Immature natural killer cell (primary cell): ENCODE measurements at regions not wholly inside any gene's neighbourhood (a gene's known extent, or its start where the extent isn't known, plus 50 kb on each side); places are given as distances from the start of the nearest gene placed in this dataset.

Experiments
- DNase-seq, 3 donors: peaks; one replicate each; pipeline ENCODE4 v3.0.0; 2022; ENCODE audit warnings: mixed read lengths in 1 of 3
- H3K27ac Mint-ChIP-seq, 6 donors: one replicate each; pipeline ENCODE4 v1.8.0; 2020; ENCODE audit warnings: mixed read lengths in 6 of 6, mild to moderate bottlenecking in 5 of 6, inconsistent platforms in 4 of 6, moderate library complexity in 3 of 6
- H3K27me3 Mint-ChIP-seq, 3 donors: one replicate each; pipeline ENCODE4 v1.8.0; 2020 to 2021; ENCODE audit warnings: low read depth in 3 of 3, mild to moderate bottlenecking in 3 of 3, mixed read lengths in 3 of 3, moderate library complexity in 3 of 3, inconsistent platforms in 1 of 3
- H3K36me3 Mint-ChIP-seq, 3 donors: one replicate each; pipeline ENCODE4 v1.8.0; 2020; ENCODE audit warnings: mixed read lengths in 3 of 3, inconsistent platforms in 2 of 3, mild to moderate bottlenecking in 2 of 3
- H3K4me1 Mint-ChIP-seq, 2 donors: one replicate each; pipeline ENCODE4 v1.8.0; 2020; ENCODE audit warnings: inconsistent platforms in 2 of 2, mild to moderate bottlenecking in 2 of 2, mixed read lengths in 2 of 2, moderate library complexity in 1 of 2
- H3K4me3 Mint-ChIP-seq, 5 donors: one replicate each; pipeline ENCODE4 v1.8.0; 2020; ENCODE audit warnings: mild to moderate bottlenecking in 5 of 5, mixed read lengths in 5 of 5, inconsistent platforms in 3 of 5, moderate library complexity in 3 of 5
- H3K9me3 Mint-ChIP-seq, 6 donors: one replicate each; pipeline ENCODE4 v1.8.0; 2020; ENCODE audit warnings: mild to moderate bottlenecking in 6 of 6, mixed read lengths in 6 of 6, inconsistent platforms in 4 of 6, moderate library complexity in 3 of 6

DNA sequence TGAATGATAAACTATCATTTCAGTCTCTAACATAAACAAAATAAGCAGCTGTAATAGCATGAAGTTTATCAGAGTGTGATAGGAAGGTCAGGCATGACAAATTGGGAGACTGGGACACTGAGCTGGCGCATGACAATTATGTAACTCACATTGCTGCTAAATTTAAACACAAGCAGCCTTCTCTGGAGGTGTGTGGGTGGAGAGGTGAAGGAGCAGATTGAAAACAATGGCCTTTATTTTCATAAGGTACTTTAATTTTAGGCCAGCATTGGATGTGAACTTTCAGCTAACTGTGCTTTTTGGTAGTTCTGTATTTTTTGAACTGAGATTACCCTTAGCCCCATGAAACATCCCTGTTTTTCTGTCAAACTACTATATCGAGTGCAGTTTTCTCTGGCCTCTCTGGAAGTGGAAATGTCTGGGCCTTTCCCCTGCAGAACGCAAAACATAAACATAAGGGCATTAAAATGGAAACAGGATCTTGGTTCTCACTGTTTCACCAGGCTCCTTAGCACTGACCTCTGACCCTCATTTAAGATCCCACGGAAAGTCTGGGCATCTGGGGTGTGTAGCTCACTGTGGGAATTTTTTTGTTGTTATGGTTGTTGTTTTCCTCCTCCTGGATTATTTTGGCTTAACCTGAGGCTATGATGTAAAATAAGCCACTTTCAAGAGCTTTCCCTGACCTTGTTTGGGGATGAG lies 160.1 kb upstream of the DPH6 start:
- H3K27me3 Mint-ChIP-seq: peaks cover 0 to 5% (median 2%) of the 10 kb centered on the region in 3 donors
- DNase-seq: no peak
- no peak overlapping the region for H3K27ac Mint-ChIP-seq
- no peaks in the 10 kb centered on the region for H3K36me3 Mint-ChIP-seq
- H3K9me3 Mint-ChIP-seq: peaks cover 0 to 5% (median under 1%) of the 10 kb centered on the region in 6 donors
- H3K4me1 Mint-ChIP-seq: no peaks in the 10 kb centered on the region
- H3K4me3 Mint-ChIP-seq: no peak overlapping the region

DNA sequence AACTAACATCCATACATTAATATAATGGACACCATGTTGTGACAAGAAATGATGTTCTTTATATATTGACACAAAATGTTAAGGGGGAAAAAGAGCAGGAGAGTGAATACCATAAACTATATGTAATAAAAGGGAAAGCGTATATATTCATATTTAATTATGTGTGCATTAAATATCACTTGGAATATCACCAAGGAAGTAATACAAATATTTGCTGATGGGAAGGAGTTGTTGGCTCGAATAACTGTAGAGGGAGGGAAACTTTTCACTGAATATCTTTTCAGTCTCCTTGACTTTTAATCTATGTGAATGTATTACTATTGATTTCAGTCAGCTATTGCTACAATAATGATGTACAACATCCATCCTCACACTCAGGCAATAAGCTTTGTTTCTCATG lies 167.0 kb upstream of the DPH6 start:
- no peaks in the 10 kb centered on the region for H3K36me3 Mint-ChIP-seq
- H3K27me3 Mint-ChIP-seq: no peaks in the 10 kb centered on the region
- H3K4me3 Mint-ChIP-seq: no peak overlapping the region
- no peaks in the 10 kb centered on the region for H3K4me1 Mint-ChIP-seq
- H3K27ac Mint-ChIP-seq: no peak overlapping the region
- no peak for DNase-seq
- H3K9me3 Mint-ChIP-seq: peaks cover 0 to 8% (median 7%) of the 10 kb centered on the region in 6 donors

DNA sequence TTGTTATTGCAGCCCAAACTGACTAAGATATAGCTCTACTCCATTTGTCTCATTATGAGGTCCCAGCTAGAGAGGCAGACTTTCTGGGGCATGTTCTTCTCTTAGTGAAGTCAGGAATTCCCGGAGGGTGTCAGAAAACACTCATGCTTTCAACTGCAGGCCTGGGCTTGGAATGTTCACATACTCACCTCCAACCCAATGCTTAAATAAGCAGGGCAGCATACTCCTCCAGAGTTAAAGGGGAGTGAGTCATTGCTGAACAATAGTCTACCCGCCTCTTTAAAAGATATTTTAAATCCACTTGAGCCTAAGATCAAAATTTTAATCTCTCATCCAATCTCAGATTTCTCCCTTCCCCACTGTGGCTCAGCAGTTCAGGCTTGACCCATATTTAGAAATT lies 167.8 kb upstream of the DPH6 start:
- H3K4me3 Mint-ChIP-seq: no peak overlapping the region
- H3K27ac Mint-ChIP-seq: no peak overlapping the region
- peaks cover 0 to 8% (median 7%) of the 10 kb centered on the region in 6 donors for H3K9me3 Mint-ChIP-seq
- H3K36me3 Mint-ChIP-seq: no peaks in the 10 kb centered on the region
- no peak for DNase-seq
- no peaks in the 10 kb centered on the region for H3K27me3 Mint-ChIP-seq
- no peaks in the 10 kb centered on the region for H3K4me1 Mint-ChIP-seq

DNA sequence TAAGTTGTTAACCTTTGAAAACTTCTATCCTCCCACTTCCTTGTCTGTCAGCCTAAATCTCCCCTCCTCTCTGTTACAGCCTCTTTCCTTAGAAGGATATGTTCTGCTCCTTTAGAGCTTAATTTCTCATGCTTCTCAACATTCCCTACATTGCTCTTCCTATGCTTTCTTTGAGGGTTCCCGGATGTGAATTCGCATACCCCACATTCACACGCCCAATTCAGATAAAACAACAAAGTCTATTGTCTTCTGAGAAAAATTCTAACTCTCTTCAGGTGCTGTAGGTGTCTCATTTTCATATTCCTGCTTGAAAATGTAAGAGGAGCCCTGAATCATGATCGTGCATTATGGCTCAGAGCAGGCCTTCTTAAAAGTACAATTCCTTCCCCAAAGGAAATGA lies 171.8 kb upstream of the DPH6 start:
- peaks cover 0 to 13% (median 7%) of the 10 kb centered on the region in 6 donors for H3K9me3 Mint-ChIP-seq
- H3K4me1 Mint-ChIP-seq: no peaks in the 10 kb centered on the region
- no peak overlapping the region for H3K4me3 Mint-ChIP-seq
- no peaks in the 10 kb centered on the region for H3K36me3 Mint-ChIP-seq
- H3K27me3 Mint-ChIP-seq: no peaks in the 10 kb centered on the region
- DNase-seq: no peak
- H3K27ac Mint-ChIP-seq: no peak overlapping the region

DNA sequence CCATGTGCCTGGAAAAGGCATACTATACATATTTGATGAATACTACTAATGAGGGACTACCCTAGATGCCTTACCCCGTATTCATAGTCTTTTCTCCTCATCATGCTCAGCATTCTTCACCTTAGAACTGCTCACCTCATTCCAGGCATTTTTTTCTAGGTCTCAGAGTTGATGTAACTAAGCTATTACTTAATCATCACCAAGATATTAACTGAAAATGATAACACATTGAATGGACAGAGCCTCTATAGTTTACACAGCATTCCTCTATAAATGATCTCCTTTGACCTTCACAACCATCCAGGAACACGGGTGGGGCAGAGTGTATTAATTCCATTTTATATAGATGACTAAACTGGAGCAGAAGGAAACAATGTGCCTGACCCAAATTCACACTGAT lies 174.1 kb upstream of the DPH6 start:
- H3K4me3 Mint-ChIP-seq: no peak overlapping the region
- no peaks in the 10 kb centered on the region for H3K36me3 Mint-ChIP-seq
- H3K4me1 Mint-ChIP-seq: no peaks in the 10 kb centered on the region
- DNase-seq: no peak
- H3K27ac Mint-ChIP-seq: no peak overlapping the region
- peaks cover 0 to 13% (median 8%) of the 10 kb centered on the region in 6 donors for H3K9me3 Mint-ChIP-seq
- H3K27me3 Mint-ChIP-seq: no peaks in the 10 kb centered on the region

DNA sequence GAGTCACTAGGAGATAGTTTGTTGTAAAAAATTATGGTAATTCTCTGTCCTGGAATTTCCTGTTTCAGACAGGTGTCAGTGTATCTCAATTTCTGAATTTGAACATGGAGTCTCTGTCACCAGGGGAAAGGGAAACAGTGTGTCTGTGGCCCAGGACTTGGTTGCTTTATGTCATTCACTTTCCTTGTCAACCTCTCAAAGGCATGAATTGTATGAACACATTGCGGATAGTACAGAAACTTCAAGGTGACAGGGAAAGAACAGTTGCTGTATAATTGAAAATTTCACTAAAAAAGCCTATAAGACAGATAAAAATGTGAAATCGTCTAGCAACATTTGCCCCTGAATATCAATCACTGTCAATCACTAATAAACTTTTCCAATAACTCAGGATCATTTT lies 175.0 kb upstream of the DPH6 start:
- H3K36me3 Mint-ChIP-seq: no peaks in the 10 kb centered on the region
- H3K27me3 Mint-ChIP-seq: no peaks in the 10 kb centered on the region
- peaks cover 0 to 14% (median 7%) of the 10 kb centered on the region in 6 donors for H3K9me3 Mint-ChIP-seq
- H3K4me3 Mint-ChIP-seq: no peak overlapping the region
- H3K4me1 Mint-ChIP-seq: no peaks in the 10 kb centered on the region
- no peak overlapping the region for H3K27ac Mint-ChIP-seq
- no peak for DNase-seq

DNA sequence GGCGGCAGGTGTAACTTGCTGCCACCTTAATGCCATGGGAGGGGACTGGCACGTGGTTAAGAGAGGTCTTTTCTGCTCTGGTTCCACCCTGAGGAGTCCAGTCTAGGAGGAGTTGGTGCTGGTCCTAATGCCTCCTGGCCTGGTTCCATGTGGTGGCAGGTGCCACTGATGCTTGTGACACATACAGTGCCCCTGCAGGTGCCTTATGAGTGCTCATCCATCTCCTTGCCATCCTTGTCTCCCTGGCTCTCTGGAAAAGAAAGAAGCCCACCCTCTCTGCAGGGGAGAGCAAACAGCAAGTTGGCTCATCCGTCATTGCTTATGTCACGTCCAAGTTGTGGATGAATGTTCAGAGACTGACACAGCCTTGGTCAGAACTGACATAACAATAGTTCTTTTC lies 175.8 kb upstream of the DPH6 start:
- peaks cover 0 to 15% (median 5%) of the 10 kb centered on the region in 6 donors for H3K9me3 Mint-ChIP-seq
- no peak overlapping the region for H3K27ac Mint-ChIP-seq
- no peak for DNase-seq

DNA sequence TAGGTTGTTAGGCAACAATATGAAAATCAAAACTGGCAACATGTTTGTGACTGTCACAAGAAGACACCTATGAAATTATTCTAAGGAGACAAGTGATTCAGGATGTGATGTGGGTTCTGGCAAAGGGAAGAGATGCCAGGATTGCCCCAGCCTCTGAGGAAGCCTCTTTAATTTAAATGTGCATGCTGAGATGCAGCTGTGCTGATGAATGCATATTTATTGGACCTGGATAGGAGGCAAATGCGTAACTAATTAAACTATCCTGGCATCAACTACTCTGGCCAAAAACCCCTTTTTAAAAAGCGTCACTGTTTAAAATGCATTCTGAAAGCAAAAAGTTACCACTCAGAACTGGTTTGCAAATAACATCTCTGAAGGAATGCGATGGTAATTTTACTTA lies 176.5 kb upstream of the DPH6 start:
- no peak overlapping the region for H3K27ac Mint-ChIP-seq
- peaks cover 0 to 1% (median 0%) of the 10 kb centered on the region in 3 donors for H3K27me3 Mint-ChIP-seq
- peaks cover 0 to 15% (median 4%) of the 10 kb centered on the region in 6 donors for H3K9me3 Mint-ChIP-seq
- no peaks in the 10 kb centered on the region for H3K36me3 Mint-ChIP-seq
- H3K4me3 Mint-ChIP-seq: no peak overlapping the region
- H3K4me1 Mint-ChIP-seq: no peaks in the 10 kb centered on the region
- no peak for DNase-seq

More for the DNA sequence above, 175.8 kb upstream of the DPH6 start:
- Mint-ChIP-seq H3K27me3 (peaks cover 0 to under 1% (median 0%) of the 10 kb centered on the region in 3 donors), H3K36me3 (no peaks in the 10 kb centered on the region), H3K4me3 (no peak overlapping the region), H3K4me1 (no peaks in the 10 kb centered on the region)

DNA sequence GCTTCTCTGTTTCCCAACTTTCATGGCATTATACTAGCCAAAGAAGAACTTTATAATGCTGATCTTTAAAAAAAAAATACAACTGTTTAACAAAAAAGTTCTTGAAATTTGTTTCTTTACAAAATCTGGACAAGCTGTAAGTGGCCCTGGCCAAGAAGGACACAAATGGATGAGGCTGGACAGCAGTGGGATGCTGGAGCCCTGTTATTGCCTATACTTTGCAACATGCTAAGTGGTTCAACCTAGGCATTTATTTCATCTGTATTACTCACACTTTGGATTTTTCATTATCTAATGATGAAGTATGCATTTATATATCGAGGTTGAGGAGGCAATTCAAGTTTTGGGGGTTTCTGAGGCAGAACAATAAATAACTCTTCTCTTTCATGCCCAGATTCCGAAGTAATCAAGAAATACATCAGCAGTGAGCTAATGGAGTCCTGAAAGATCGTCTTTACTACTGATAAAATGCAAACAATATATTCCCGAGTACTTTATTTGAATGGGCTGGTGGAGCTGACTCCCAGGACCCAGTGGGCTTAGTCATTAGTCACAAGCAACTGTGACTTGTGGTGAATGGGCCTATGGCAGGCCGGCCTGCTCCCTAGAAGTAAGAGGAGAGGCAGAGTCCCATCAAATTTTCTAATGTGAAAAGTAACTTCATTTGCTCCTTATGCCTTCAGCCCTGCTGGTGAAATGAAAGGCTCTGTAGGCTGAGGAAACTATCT lies 177.3 kb upstream of the DPH6 start:
- Mint-ChIP-seq H3K36me3 (no peaks in the 10 kb centered on the region), H3K27ac (no peak overlapping the region), H3K27me3 (peaks cover 0 to 1% (median 0%) of the 10 kb centered on the region in 3 donors), H3K4me1 (no peaks in the 10 kb centered on the region), H3K9me3 (peaks cover 0 to 15% (median 3%) of the 10 kb centered on the region in 6 donors), H3K4me3 (no peak overlapping the region)
- no peak for DNase-seq

DNA sequence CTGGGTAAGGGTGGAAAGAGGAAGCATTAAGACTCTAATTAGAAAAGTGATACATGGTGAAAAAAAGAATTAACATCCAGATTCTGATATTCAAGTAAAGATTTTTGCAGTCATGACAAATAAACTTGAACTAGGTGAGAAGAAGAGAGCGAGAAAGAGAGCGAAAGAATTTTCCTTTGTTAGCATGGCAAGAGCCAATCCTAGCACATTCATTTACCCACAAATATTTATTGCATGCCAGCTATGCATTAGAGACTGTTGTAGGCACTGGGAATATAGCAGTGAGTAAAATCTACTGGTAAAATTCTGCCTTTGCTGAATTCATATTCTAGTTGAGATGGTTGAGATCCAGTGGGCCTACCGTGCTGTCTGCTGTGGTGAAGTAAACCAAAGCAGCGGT lies 177.9 kb upstream of the DPH6 start:
- peaks cover 0 to 18% (median 3%) of the 10 kb centered on the region in 6 donors for H3K9me3 Mint-ChIP-seq
- DNase-seq: no peak
- H3K4me1 Mint-ChIP-seq: no peaks in the 10 kb centered on the region
- no peaks in the 10 kb centered on the region for H3K36me3 Mint-ChIP-seq
- peaks cover 0 to 1% (median 0%) of the 10 kb centered on the region in 3 donors for H3K27me3 Mint-ChIP-seq
- no peak overlapping the region for H3K4me3 Mint-ChIP-seq
- H3K27ac Mint-ChIP-seq: no peak overlapping the region

DNA sequence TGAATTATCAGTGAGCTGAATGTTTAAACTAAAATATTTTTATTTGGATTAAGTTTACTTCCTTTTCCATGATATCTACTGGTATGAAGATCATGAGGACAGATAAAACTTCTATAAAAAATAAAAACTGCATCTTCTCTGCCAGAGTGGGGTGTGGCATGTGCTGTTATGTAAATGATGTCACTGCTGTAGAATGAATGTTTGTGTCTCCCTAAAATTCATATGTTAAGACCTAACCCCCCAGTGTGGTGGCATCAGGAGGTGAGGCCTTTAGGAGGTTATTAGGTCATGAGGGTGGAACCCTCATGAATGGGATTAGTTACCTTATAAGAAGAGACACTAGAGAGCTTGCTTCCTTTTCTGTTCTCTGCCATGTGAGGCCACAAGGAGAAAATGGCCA lies 178.7 kb upstream of the DPH6 start:
- H3K4me1 Mint-ChIP-seq: no peaks in the 10 kb centered on the region
- no peak overlapping the region for H3K27ac Mint-ChIP-seq
- peaks cover 0 to 18% (median 3%) of the 10 kb centered on the region in 6 donors for H3K9me3 Mint-ChIP-seq
- no peak for DNase-seq
- no peaks in the 10 kb centered on the region for H3K36me3 Mint-ChIP-seq
- H3K4me3 Mint-ChIP-seq: no peak overlapping the region
- H3K27me3 Mint-ChIP-seq: peaks cover 0 to 1% (median 0%) of the 10 kb centered on the region in 3 donors

DNA sequence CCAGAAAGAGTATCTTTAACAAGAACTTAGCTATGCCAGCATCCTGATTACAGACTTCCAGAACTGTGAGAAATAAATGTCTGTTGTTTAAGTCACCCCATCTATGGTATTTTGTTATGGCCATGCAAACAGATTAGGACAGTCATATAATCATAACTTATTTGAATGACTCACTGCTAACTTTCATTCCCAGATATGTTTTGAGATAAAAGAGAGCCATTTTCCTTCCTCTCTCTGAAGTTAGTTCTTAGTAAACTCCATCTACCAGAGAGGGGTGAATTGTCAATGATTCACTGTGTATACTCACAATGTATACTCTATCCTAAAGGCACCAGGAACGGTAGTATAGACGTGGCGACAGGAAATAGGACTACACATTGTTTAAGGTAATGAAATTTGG lies 179.4 kb upstream of the DPH6 start:
- DNase-seq: no peak
- H3K27ac Mint-ChIP-seq: no peak overlapping the region
- H3K27me3 Mint-ChIP-seq: peaks cover 0 to 1% (median 0%) of the 10 kb centered on the region in 3 donors
- no peaks in the 10 kb centered on the region for H3K4me1 Mint-ChIP-seq
- no peak overlapping the region for H3K4me3 Mint-ChIP-seq
- H3K9me3 Mint-ChIP-seq: peaks cover 0 to 18% (median 3%) of the 10 kb centered on the region in 6 donors
- H3K36me3 Mint-ChIP-seq: no peaks in the 10 kb centered on the region

DNA sequence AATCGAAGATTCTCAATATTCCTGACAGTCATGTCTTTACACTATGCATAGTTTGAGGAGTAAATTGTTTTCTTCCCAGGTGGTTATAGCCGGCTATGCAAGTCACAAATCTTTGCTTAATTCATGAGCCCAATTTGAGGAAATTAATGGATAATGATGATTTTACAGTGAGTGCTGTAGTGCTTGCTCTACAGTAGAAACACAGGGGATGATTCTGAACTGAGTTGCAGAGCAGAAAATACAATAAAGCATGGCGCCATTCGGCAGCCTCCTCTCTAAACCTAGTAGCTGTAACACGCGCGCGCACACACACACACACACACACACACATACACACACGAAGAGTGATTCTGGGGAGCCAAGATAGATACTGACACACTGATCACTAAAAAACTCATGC lies 181.7 kb upstream of the DPH6 start:
- peaks cover 0 to 11% (median 3%) of the 10 kb centered on the region in 6 donors for H3K9me3 Mint-ChIP-seq
- H3K36me3 Mint-ChIP-seq: no peaks in the 10 kb centered on the region
- no peak for DNase-seq
- no peak overlapping the region for H3K27ac Mint-ChIP-seq
- H3K4me3 Mint-ChIP-seq: no peak overlapping the region
- H3K4me1 Mint-ChIP-seq: no peaks in the 10 kb centered on the region
- peaks cover 0 to 3% (median 0%) of the 10 kb centered on the region in 3 donors for H3K27me3 Mint-ChIP-seq

DNA sequence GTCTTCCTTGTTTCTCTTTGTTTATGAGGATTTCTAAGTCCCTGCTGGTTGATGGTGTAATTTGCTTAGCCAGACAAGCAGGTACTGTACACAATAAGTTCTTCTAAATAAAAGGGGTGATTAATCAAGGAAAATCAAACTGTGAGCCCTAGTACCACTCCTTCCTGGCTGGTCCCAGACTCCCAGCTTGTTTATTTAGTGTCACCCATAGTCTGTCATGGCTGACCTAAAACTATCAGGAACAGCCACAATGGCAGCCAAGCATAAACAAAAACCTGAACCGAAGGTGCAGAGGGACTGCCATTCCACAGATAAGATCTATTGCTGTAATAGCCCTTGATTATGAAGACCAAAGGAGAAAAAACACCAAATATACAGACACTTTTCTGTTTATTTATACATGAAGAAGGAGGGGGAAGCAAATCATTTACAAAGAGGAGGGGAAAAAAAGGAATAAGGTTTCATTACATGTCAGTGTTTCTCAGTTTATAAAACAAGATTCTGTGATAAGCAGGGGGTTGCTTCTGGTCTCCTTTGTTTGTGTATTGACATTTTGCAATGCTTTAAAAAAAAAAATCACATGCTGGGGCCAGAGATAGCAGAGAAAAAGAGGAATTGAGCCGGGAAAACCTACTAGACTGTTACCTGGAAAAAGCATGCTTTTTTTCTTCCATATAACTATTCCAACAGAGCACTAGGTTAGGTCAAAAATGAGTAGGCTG lies 182.4 kb upstream of the DPH6 start:
- Mint-ChIP-seq H3K4me3 (no peak overlapping the region), H3K4me1 (no peaks in the 10 kb centered on the region), H3K36me3 (no peaks in the 10 kb centered on the region), H3K27me3 (peaks cover 0 to 3% (median 0%) of the 10 kb centered on the region in 3 donors), H3K9me3 (peaks cover 0 to 11% (median 3%) of the 10 kb centered on the region in 6 donors), H3K27ac (no peak overlapping the region)
- no peak for DNase-seq
